GM12892 (cell line): ENCODE measurements at regions not wholly inside any gene's neighbourhood (a gene's known extent, or its start where the extent isn't known, plus 50 kb on each side); places are given as distances from the start of the nearest gene placed in this dataset.
"Not testable (repeated sequence)": the region's sequence is repeated elsewhere in the genome, so short reads cannot be mapped to it uniquely, and the experiment has no call there.

Source experiments
- POLR2A ChIP-seq: IDR thresholded peaks from 2 replicates; pipeline ENCODE4 v1.6.1; 2011; ENCODE audit warnings: low read depth, low read length, control low read depth
- POLR2AphosphoS5 ChIP-seq: IDR thresholded peaks from 2 replicates; pipeline ENCODE4 v1.6.1; 2011; ENCODE audit warnings: low read depth, low read length, control low read depth

- TF ChIP-seq POLR2AphosphoS5, POLR2A: not testable (repeated sequence)
Measured at GRCh38 chr1:143755961-143756360, 215.8 kb downstream of the FAM72C start.
